Astrocyte of the hippocampus (primary cell): ENCODE measurements at regions not wholly inside any gene's neighbourhood (a gene's known extent, or its start where the extent isn't known, plus 50 kb on each side); places are given as distances from the start of the nearest gene placed in this dataset.

Experiments used
- DNase-seq: peaks from one replicate; pipeline ENCODE4 v3.0.0; 2011; ENCODE audit warnings: low read depth, low spot score

- peak; percentile 0 for DNase-seq
Measured at GRCh38 chrX:33465137-33465536, 253.8 kb upstream of the DMD start.

GRCh38 chrX:33457102-33457501 is 245.8 kb upstream of the DMD start:
- DNase-seq = no peak

GRCh38 chrX:33447285-33447684 is 235.9 kb upstream of the DMD start:
- no peak for DNase-seq

- DNase-seq = peak; percentile 60
Measured at GRCh38 chrX:33434256-33435092, 223.1 kb upstream of the DMD start.

- DNase-seq = no peak
Measured at GRCh38 chrX:33416273-33416805, 205.0 kb upstream of the DMD start.

GRCh38 chrX:33415459-33415858 is 204.1 kb upstream of the DMD start:
- no peak for DNase-seq

GRCh38 chrX:33385546-33385945 is 174.2 kb upstream of the DMD start:
- no peak for DNase-seq

GRCh38 chrX:33379839-33380238 is 168.5 kb upstream of the DMD start:
- no peak for DNase-seq

GRCh38 chrX:33357606-33358005 is 146.3 kb upstream of the DMD start:
- DNase-seq = no peak

GRCh38 chrX:33339219-33339618 is 127.9 kb upstream of the DMD start:
- DNase-seq = no peak

GRCh38 chrX:33336783-33337182 is 125.4 kb upstream of the DMD start:
- peak; percentile 19 for DNase-seq

GRCh38 chrX:33333271-33333670 is 121.9 kb upstream of the DMD start:
- no peak for DNase-seq

GRCh38 chrX:33330798-33331197 is 119.4 kb upstream of the DMD start:
- no peak for DNase-seq

GRCh38 chrX:33324099-33324498 is 112.8 kb upstream of the DMD start:
- no peak for DNase-seq

- DNase-seq = no peak
Measured at GRCh38 chrX:33307911-33308354, 96.6 kb upstream of the DMD start.

GRCh38 chrX:33298622-33299021 is 87.3 kb upstream of the DMD start:
- DNase-seq = no peak

- no peak for DNase-seq
Measured at GRCh38 chrX:33285550-33285949, 74.2 kb upstream of the DMD start.

GRCh38 chrX:33277046-33277445 is 65.7 kb upstream of the DMD start:
- no peak for DNase-seq

GRCh38 chrX:33273535-33273934 is 62.2 kb upstream of the DMD start:
- DNase-seq = no peak

GRCh38 chrX:33272986-33273385 is 61.6 kb upstream of the DMD start:
- DNase-seq = no peak
